ENCODE measurements at regions not wholly inside any gene's neighbourhood (a gene's known extent, or its start where the extent isn't known, plus 50 kb on each side); places are given as distances from the start of the nearest gene placed in this dataset.

- DNase-seq (ENCODE audit: low spot score) = no peak
Observed at GRCh38 chr4:124179506-124180186, 532.9 kb downstream of the ANKRD50 start.

GRCh38 chr4:124181039-124181438 is 531.5 kb downstream of the ANKRD50 start:
- no peak for DNase-seq (ENCODE audit: low spot score)

GRCh38 chr4:124183231-124183630 is 529.3 kb downstream of the ANKRD50 start:
- DNase-seq (ENCODE audit: low spot score) = no peak

GRCh38 chr4:124183926-124184325 is 528.6 kb downstream of the ANKRD50 start:
- no peak for DNase-seq (ENCODE audit: low spot score)

GRCh38 chr4:124184792-124185191 is 527.7 kb downstream of the ANKRD50 start:
- no peak for DNase-seq (ENCODE audit: low spot score)

- DNase-seq (ENCODE audit: low spot score) = no peak
Observed at GRCh38 chr4:124188595-124188994, 523.9 kb downstream of the ANKRD50 start.

- no peak for DNase-seq (ENCODE audit: low spot score)
Observed at GRCh38 chr4:124189545-124189944, 523.0 kb downstream of the ANKRD50 start.

GRCh38 chr4:124191329-124191728 is 521.2 kb downstream of the ANKRD50 start:
- no peak for DNase-seq (ENCODE audit: low spot score)

GRCh38 chr4:124192544-124192943 is 520.0 kb downstream of the ANKRD50 start:
- no peak for DNase-seq (ENCODE audit: low spot score)

GRCh38 chr4:124199185-124199584 is 513.3 kb downstream of the ANKRD50 start:
- no peak for DNase-seq (ENCODE audit: low spot score)

- no peak for DNase-seq (ENCODE audit: low spot score)
Observed at GRCh38 chr4:124199755-124200154, 512.8 kb downstream of the ANKRD50 start.

- DNase-seq (ENCODE audit: low spot score) = no peak
Observed at GRCh38 chr4:124201636-124202035, 510.9 kb downstream of the ANKRD50 start.

- DNase-seq (ENCODE audit: low spot score) = no peak
Observed at GRCh38 chr4:124202099-124202498, 510.4 kb downstream of the ANKRD50 start.

- no peak for DNase-seq (ENCODE audit: low spot score)
Observed at GRCh38 chr4:124203613-124204238, 508.8 kb downstream of the ANKRD50 start.

GRCh38 chr4:124206779-124207605 is 505.5 kb downstream of the ANKRD50 start:
- DNase-seq (ENCODE audit: low spot score) = no peak

GRCh38 chr4:124209211-124209610 is 503.3 kb downstream of the ANKRD50 start:
- DNase-seq (ENCODE audit: low spot score) = no peak

- DNase-seq (ENCODE audit: low spot score) = no peak
Observed at GRCh38 chr4:124209626-124210025, 502.9 kb downstream of the ANKRD50 start.

- DNase-seq (ENCODE audit: low spot score) = no peak
Observed at GRCh38 chr4:124210746-124211145, 501.8 kb downstream of the ANKRD50 start.

GRCh38 chr4:124212815-124213630 is 499.5 kb downstream of the ANKRD50 start:
- DNase-seq (ENCODE audit: low spot score) = no peak

- no peak for DNase-seq (ENCODE audit: low spot score)
Observed at GRCh38 chr4:124219389-124219788, 493.1 kb downstream of the ANKRD50 start.

GRCh38 chr4:124224256-124224655 is 488.3 kb downstream of the ANKRD50 start:
- no peak for DNase-seq (ENCODE audit: low spot score)

- DNase-seq (ENCODE audit: low spot score) = no peak
Observed at GRCh38 chr4:124227981-124228380, 484.6 kb downstream of the ANKRD50 start.
